HG03095 (cell line): ENCODE measurements at regions not wholly inside any gene's neighbourhood (a gene's known extent, or its start where the extent isn't known, plus 50 kb on each side); places are given as distances from the start of the nearest gene placed in this dataset.

Source experiments
- ATAC-seq: cut with Tn5 transposase; IDR thresholded peaks from one replicate; pipeline ENCODE4 v1.9.1; 2021; ENCODE audit warnings: moderate library complexity; ENCODE audit not compliant: unreplicated experiment

DNA sequence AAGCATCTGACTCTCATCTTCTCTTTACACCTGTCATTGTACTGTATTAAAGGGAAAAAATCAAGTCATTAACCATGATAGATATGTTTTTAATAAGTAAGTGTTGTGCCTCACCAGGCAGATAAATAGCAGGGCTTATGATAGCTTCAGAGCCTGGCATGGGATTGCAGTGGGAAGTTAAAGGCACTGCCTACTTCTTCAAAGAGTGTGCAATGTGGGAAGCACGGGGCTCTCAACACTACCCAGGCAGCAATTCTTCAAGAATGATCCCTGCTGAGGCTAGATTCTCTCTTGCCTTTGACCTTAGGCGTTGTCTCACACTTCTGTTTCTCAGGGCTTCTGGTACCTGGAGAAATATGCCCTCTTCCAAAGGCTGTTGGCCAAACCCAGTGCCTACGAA is 297.3 kb downstream of the MAF start:
- ATAC-seq, result no peak

DNA sequence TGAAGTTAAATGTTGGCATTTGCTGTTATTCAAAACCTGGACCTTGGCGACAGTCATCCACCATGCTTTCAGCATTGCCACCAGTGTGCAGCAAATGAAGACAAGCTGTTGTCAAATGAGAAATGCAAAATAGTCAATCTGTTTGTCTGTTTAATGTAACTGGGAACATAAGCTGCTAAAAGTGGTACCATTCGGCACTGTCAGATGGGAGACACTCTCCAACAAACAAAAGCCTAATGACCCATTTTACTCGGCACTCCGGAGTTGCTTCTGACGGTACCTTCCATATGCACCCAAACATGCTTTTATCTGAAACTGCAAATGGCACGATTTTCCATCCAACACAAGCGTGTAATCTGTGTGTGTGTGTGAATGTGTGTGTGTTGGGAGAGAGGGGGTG is 297.8 kb downstream of the MAF start:
- no peak for ATAC-seq

DNA sequence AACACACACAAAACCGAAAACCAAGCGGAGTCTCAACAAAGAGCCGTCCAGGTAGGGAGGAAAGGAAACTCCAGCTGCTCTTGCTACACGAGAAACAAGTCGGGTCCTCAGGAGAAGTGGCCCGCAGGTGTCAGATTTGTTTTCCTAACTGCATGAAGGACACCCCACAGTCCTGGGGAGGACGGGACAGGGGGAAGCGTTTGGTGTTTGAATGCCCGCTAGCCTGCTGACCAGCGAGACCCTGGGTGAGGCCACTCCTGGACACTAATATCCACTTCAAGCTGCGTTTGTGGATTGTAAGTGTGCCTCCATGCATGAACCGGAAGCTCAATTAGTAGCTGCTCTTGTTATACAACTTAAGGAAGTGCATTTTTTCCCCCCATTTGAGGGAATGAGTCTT is 299.5 kb downstream of the MAF start:
- ATAC-seq, result no peak

DNA sequence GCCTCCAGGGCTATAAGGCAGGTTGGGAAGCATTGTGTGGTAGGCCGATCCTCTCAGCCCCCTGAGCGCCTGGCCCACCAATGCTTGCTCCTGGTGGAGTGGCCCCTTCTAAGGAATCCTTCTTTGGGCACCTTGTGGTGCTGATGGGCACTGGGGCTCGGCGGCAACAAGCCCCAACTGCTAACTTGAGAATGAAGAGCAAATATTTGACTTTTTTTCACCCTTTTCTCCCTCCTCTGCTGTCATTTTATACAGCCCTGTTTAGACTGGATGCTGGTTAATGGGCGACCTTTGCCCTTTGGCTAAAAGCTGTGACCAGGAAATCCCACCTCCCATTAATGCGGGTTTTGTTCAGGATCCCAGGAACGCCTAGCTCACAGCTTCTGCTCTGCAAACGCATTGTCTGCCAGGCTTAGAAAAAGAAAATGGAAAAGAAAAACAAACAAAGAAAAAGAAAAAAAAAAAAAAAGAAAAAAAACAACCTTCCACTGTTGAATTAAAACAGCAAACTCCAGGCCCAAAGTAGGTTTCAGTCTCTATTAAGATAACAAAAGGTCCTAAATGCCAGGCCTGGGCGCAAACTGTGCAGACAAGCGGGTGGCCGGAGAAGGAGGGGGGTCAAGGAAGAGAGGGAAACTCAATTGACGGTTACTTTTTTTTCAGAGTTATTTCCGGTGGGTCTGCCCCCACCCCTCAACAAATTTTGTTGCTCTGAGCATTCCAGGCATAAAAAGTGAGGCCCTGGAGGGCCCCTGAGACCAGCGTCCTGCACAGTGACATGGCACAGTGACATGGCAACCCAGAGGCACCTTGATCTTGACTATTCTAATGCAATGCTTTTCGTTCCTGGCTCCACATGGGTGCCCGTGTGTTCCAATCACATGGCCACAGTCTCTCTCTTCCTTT is 301.4 kb downstream of the MAF start:
- no peak for ATAC-seq

DNA sequence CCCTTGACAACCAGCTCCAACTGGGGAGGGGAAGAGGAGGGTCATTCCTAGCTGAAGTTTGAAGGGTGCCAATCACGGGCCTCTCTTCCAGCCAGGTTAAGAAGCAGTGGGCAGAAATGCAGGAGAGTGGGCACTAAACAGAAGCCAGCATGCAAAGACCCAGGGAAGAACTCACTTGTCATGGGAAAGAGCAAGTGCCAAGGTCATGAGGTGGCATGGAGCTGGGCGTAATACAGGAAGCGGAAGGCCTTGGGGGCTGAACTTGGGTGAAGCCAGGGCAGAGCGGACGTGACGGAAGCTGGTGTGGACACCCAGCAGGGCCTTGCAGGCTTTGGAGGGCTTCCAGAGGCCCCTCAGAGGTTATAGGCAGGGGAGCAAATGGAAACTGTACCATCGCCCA is 302.1 kb downstream of the MAF start:
- no peak for ATAC-seq

GRCh38 chr16:79297805-79298204 is 302.7 kb downstream of the MAF start:
- no peak for ATAC-seq

GRCh38 chr16:79297296-79297695 is 303.2 kb downstream of the MAF start:
- no peak for ATAC-seq

DNA sequence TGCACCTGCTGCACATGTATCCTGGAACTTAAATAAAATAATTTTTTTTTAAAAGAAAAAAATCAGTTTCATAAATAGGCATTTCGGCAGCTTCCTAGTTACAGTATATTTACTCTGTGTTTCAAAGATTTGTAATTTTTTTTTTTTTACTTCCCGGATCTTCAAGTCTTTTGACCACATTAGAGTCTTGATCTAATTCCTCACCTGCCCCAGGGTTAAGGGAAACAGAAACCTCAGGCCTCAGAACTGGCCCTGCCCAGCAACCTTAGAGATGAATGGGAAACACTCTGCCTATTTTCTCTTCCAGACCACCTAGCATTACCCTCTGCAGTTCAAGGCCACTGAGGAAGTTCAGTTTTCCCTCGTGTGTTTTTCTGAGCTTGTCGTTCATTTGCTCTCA is 304.0 kb downstream of the MAF start:
- ATAC-seq, result no peak

GRCh38 chr16:79295746-79296145 is 304.8 kb downstream of the MAF start:
- ATAC-seq, result no peak

GRCh38 chr16:79295162-79295561 is 305.4 kb downstream of the MAF start:
- ATAC-seq, result no peak

DNA sequence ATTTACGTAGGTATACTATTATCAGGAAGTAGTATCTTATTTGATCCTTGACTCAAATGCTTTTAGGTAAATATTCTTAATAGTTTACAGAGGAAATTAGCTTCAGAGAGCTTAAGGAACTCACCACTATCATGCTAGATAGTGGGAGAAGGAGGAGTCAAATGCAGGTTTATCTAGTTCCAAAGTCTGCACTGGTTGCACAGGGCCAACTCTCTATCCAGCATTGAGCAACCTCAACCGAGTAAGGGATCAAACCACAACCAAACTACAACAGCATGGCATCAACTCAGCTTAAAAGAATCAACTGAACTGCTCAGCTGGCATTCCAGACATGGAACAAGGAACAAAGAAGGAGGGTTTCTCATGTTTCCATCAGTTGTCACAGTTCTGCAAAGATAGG is 306.0 kb downstream of the MAF start:
- no peak for ATAC-seq

GRCh38 chr16:79293836-79294460 is 306.6 kb downstream of the MAF start:
- no peak for ATAC-seq

GRCh38 chr16:79288066-79288465 is 312.5 kb downstream of the MAF start:
- ATAC-seq, result no peak

- ATAC-seq, result no peak
Measured at GRCh38 chr16:79287424-79287917, 313.1 kb downstream of the MAF start.

DNA sequence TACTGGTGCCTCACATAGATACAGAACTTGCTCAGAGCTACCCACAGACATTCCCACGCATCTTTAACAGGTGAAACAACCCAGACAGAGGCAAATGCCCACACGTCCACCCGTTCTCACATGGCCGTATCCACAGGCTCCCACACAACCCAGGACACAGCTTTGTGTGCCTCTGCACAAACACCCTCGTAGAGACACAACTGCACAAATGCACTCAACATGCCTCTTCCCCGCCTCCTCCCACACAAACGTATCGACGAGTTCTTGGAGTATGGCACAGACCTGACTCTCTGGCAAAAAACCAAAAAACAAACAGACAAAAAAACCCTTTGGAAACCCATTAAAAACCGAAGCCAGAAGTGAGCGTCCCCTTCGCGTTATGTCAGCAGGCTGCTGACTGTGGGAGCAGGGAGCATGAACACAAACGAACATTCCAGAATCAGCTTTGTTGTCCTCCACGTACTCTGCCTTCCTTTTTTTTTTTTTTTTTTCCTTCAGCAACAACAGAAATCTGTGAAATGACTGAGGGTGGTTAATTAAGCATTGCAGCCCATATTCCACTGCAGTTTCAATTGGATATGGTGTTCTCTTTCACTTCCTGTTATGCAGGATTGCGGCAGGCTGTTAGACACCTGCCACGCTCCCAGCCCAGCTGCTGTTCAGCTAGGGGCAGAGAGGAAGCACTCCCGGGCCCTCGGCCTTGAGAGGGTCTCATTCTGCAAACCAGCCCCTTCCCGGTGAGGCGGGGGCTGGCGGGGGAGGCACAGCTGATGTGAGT is 313.7 kb downstream of the MAF start:
- peak; percentile 92 for ATAC-seq

GRCh38 chr16:79284766-79285165 is 315.8 kb downstream of the MAF start:
- no peak for ATAC-seq

DNA sequence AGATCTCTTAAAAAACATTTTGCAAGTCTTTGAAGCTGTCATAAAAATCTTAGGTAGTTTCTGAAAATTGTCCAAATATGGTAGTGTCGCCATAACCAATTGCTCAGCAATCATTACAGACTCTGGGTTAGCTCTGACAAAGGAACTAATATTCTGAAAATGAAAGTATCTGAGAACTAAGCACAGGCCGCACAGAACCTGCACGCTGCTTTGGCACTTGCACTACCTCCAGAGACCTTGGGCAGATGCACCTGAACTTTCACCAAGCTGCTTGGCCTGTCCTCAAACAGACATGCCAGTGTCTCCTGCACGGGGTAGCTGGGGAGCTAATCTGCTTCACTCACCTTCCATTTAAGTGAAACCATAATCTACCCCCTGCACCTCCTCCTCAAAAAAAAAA is 317.0 kb downstream of the MAF start:
- ATAC-seq, result peak; percentile 43

- ATAC-seq, result no peak
Measured at GRCh38 chr16:79282806-79283205, 317.7 kb downstream of the MAF start.

DNA sequence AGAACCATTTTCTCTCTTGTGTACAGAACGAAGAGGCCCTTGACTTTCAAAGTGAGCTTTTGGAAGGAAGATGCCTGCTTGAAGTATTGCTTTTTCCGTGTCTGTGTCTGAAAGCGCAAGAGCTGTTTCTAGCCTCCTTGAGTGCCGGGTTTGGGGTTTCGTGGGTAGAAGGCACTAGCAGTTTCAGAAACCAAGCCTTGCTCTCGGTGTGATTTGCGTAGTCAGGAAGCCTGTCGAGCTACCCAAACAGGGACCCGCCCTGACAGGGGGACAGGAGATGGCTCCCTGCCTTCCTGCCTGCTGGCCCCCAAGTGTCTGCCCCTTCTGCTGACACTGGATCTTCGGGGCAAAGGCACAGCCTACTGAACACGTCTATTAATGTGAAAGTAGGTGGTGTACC is 322.0 kb downstream of the MAF start:
- no peak for ATAC-seq

GRCh38 chr16:79276501-79276900 is 324.0 kb downstream of the MAF start:
- ATAC-seq, result no peak

GRCh38 chr16:79274264-79274663 is 326.3 kb downstream of the MAF start:
- no peak for ATAC-seq
